ENCODE measurements at regions not wholly inside any gene's neighbourhood (a gene's known extent, or its start where the extent isn't known, plus 50 kb on each side); places are given as distances from the start of the nearest gene placed in this dataset.

- TF ChIP-seq MLLT1 (IDR thresholded peaks at IDR 0.05) = no peak
- no peak for TF ChIP-seq RB1 (IDR thresholded peaks at IDR 0.05; ENCODE audit: borderline replicate concordance)
- TF ChIP-seq JUNB (IDR thresholded peaks at IDR 0.05) = no peak
- no peak for TF ChIP-seq RUNX3 (IDR thresholded peaks at IDR 0.05; ENCODE audit: low read length)
Measured at GRCh38 chr12:126914170-126914793, 1352.7 kb upstream of the TMEM132C start (continued).

GRCh38 chr12:126915309-126915708, 1351.7 kb upstream of the TMEM132C start:
- Histone ChIP-seq H3K9ac (ENCODE audit: control insufficient read depth, insufficient read depth, low read length) (no peak overlapping the region), H3K27me3 (replicated peaks in 1 of 2; ENCODE audit: control insufficient read depth in 2 of 2, insufficient read depth in 2 of 2, low read length in 1 of 2) (no peaks in the 10 kb centered on the region), H3K79me2 (ENCODE audit: control insufficient read depth, insufficient read depth, low read length) (no peaks in the 10 kb centered on the region), H3K4me3 (no peak overlapping the region), H3K4me1 (ENCODE audit: control insufficient read depth, insufficient read depth, low read length) (no peaks in the 10 kb centered on the region), H3K4me2 (ENCODE audit: control insufficient read depth, insufficient read depth) (no peak overlapping the region), H2AFZ (ENCODE audit: control insufficient read depth, low read depth, low read length) (no peak overlapping the region), H4K20me1 (ENCODE audit: control insufficient read depth, insufficient read depth) (no peaks in the 10 kb centered on the region), H3K36me3 (ENCODE audit: control insufficient read depth in 2 of 2, insufficient read depth in 2 of 2, low read length in 1 of 2) (no peaks in the 10 kb centered on the region), H3K27ac (ENCODE audit: control insufficient read depth, insufficient read depth) (no peak overlapping the region), H3K9me3 (replicated peaks; ENCODE audit: control insufficient read depth, insufficient read depth, low read length) (no peaks in the 10 kb centered on the region)
- in situ Hi-C loops (cut with MboI) = no loop called here
- ChIA-PET SMC1A (ENCODE audit: uncharacterized antibody, unreplicated experiment) (no interaction called here), RAD21 (ENCODE audit: unreplicated experiment) (interaction anchor here (1.7 kb wide), 1 partner anchor 11 kb away, joined by 5 read pairs; no protein-coding TSS in a partner anchor), POLR2A (no interaction called here), CTCF (no interaction called here)
- TF ChIP-seq REST (IDR thresholded peaks at IDR 0.05; ENCODE audit: low read depth, low read length) = no peak
- intact Hi-C loops (cut with micrococcal nuclease; ENCODE audit: unreplicated experiment) = no loop called here
- DNase-seq (ENCODE audit: low read depth, low spot score) = no peak
- 39% methylated on average over 6 of the region's 6 CpGs for WGBS (ENCODE audit: insufficient coverage, insufficient replicate concordance, low lambda C conversion rate, missing lambda C conversion rate)
- no peak for ATAC-seq
- no peak for FAIRE-seq
- BruUV-seq (replicated peaks) = no TSS peak
